Naive thymus-derived CD4-positive, alpha-beta T cell (primary cell): ENCODE measurements at regions not wholly inside any gene's neighbourhood (a gene's known extent, or its start where the extent isn't known, plus 50 kb on each side); places are given as distances from the start of the nearest gene placed in this dataset.
"Not testable (repeated sequence)": the region's sequence is repeated elsewhere in the genome, so short reads cannot be mapped to it uniquely, and the experiment has no call there.

ENCODE experiments used
- ATAC-seq: fragments of 150-1000 bp; cut with Tn5 transposase; 2 replicates; pipeline ENCODE4 v1.10.0; 2021; ENCODE audit warnings: mild to moderate bottlenecking, moderate library complexity
- CTCF ChIA-PET: fragments of 350-600 bp; sonication (Branson Sonifier 250); formaldehyde crosslinking; loops from one replicate; lab custom pipeline; 2021; ENCODE audit warnings: antibody characterized with exemption; lab: Charles Lee
- POLR2A ChIA-PET: fragments of 350-600 bp; sonication (Branson Sonifier 250); formaldehyde crosslinking; loops from one replicate; lab custom pipeline; 2021; ENCODE audit warnings: antibody characterized with exemption, inconsistent platforms; lab: Charles Lee
- DNase-seq, 9 donors: peaks; one replicate each; pipeline versions ENCODE4 v3.0.0 to v3.0.0-alpha.2; 2020 to 2022; ENCODE audit warnings: mixed read lengths in 1 of 9
- H3K27ac ChIP-seq: one replicate; pipeline ENCODE4 v1.7.0; 2013; ENCODE audit warnings: mild to moderate bottlenecking, low read depth, low read length, moderate library complexity
- H3K27me3 ChIP-seq, 2 donors: one replicate each; pipeline ENCODE4 v1.7.0; 2013; ENCODE audit warnings: low read length in 2 of 2, mild to moderate bottlenecking in 2 of 2, moderate library complexity in 2 of 2; ENCODE audit not compliant: control insufficient read depth in 2 of 2, insufficient read depth in 2 of 2
- H3K36me3 ChIP-seq, 3 experiments: 1 replicate in 2 of 3; 2 replicates in 1 of 3; pipeline ENCODE4 v1.7.0; 2013; ENCODE audit warnings: low read length in 3 of 3, mild to moderate bottlenecking in 3 of 3, moderate library complexity in 1 of 3; ENCODE audit not compliant: insufficient read depth in 3 of 3, control insufficient read depth in 2 of 3
- H3K4me1 ChIP-seq, 2 donors: one replicate each; pipeline ENCODE4 v1.7.0; 2013; ENCODE audit warnings: low read length in 2 of 2, mild to moderate bottlenecking in 2 of 2, moderate library complexity in 1 of 2; ENCODE audit not compliant: control insufficient read depth in 2 of 2, insufficient read depth in 2 of 2
- H3K4me3 ChIP-seq: 2 replicates; pipeline ENCODE4 v1.7.0; 2013; ENCODE audit warnings: mild to moderate bottlenecking, low read length
- H3K9me3 ChIP-seq, 3 experiments: 1 replicate in 2 of 3; 2 replicates in 1 of 3; pipeline ENCODE4 v1.7.0; 2013; ENCODE audit warnings: low read length in 3 of 3; ENCODE audit not compliant: control insufficient read depth in 2 of 3
- H3K27ac Mint-ChIP-seq, 9 donors: one replicate each; pipeline ENCODE4 v1.8.0; 2020 to 2022; ENCODE audit warnings: mixed read lengths in 9 of 9, mild to moderate bottlenecking in 8 of 9, moderate library complexity in 5 of 9, inconsistent platforms in 2 of 9
- H3K27me3 Mint-ChIP-seq, 5 donors: one replicate each; pipeline ENCODE4 v1.8.0; 2021 to 2022; ENCODE audit warnings: mixed read lengths in 5 of 5, mild to moderate bottlenecking in 1 of 5
- H3K36me3 Mint-ChIP-seq, 5 donors: one replicate each; pipeline ENCODE4 v1.8.0; 2020 to 2022; ENCODE audit warnings: mixed read lengths in 5 of 5, mild to moderate bottlenecking in 3 of 5, inconsistent platforms in 1 of 5
- H3K4me1 Mint-ChIP-seq, 7 donors: one replicate each; pipeline ENCODE4 v1.8.0; 2020 to 2022; ENCODE audit warnings: mixed read lengths in 7 of 7, mild to moderate bottlenecking in 3 of 7, inconsistent platforms in 1 of 7
- H3K4me3 Mint-ChIP-seq, 10 donors: one replicate each; pipeline ENCODE4 v1.8.0; 2020 to 2022; ENCODE audit warnings: mild to moderate bottlenecking in 10 of 10, mixed read lengths in 10 of 10, moderate library complexity in 6 of 10, inconsistent platforms in 2 of 10
- H3K9me3 Mint-ChIP-seq, 11 donors: one replicate each; pipeline ENCODE4 v1.8.0; 2020 to 2022; ENCODE audit warnings: mixed read lengths in 11 of 11, mild to moderate bottlenecking in 4 of 11, inconsistent platforms in 1 of 11, moderate library complexity in 1 of 11
- intact Hi-C, 2 donors: fragments of 100-400 bp; cut with micrococcal nuclease; formaldehyde crosslinking; loops; one replicate each; pipeline ENCODE4 v1.15.1; 2023

DNA sequence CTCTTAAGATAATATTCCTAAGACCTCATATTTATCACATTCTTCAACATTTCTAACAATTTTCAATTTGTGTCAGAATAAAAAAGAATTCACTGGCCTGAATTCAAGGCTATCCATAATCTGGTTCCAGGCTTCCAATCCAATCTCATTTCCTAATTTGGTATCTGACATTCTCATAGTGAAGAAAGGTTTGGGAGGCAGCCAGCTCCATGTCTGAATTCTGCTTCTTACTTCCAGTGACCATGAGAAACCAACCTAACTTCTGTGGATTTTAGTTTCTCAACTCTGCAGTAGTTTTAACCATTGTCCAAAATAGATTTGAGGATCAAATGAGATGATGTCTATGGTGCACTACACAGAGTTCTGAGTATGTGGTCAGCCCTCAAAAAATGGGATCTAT is 439.1 kb upstream of the GCFC2 start:
- no peak for DNase-seq
- Mint-ChIP-seq H3K27me3 (no peaks in the 10 kb centered on the region), H3K27ac (no peak overlapping the region), H3K4me3 (no peak overlapping the region), H3K9me3 (peaks cover 0 to 19% (median 4%) of the 10 kb centered on the region in 11 donors), H3K4me1 (peaks cover 0 to 1% (median 0%) of the 10 kb centered on the region in 7 donors), H3K36me3 (no peaks in the 10 kb centered on the region)
- intact Hi-C loops, result no loop called here
- Histone ChIP-seq H3K4me1 (no peaks in the 10 kb centered on the region), H3K36me3 (no peaks in the 10 kb centered on the region), H3K4me3 (no peak overlapping the region), H3K27ac (no peak overlapping the region), H3K27me3 (no peaks in the 10 kb centered on the region), H3K9me3 (no peaks in the 10 kb centered on the region)
- POLR2A ChIA-PET, result no interaction called here
- CTCF ChIA-PET, result no interaction called here
- ATAC-seq, result no peak

DNA sequence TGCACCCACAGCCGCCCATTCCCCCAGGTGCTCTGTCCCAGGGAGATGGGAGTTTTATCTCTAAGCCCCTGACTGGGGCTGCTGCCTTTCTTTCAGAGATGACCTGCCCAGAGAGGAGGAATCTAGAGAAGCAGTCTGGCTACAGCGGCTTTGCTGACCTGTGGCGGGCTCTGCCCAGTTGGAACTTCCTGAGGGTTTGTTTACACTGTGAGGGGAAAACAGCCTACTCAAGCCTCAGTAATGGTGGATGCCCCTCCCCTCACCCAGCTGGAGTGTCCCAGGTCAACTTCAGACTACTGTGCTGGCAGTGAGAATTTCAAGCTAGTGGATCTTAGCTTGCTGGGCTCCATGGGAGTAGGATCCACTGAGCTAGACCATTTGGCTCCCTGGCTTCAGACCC is 428.6 kb upstream of the GCFC2 start:
- H3K27ac ChIP-seq, intact Hi-C loops, H3K4me1 Mint-ChIP-seq, H3K27me3 Mint-ChIP-seq, H3K27me3 ChIP-seq, CTCF ChIA-PET, H3K4me3 ChIP-seq, H3K36me3 Mint-ChIP-seq, DNase-seq, H3K4me3 Mint-ChIP-seq, H3K9me3 ChIP-seq, ATAC-seq, H3K36me3 ChIP-seq, H3K27ac Mint-ChIP-seq, H3K4me1 ChIP-seq, POLR2A ChIA-PET: not testable (repeated sequence)
- peaks cover 6 to 45% (median 16%) of the 10 kb centered on the region in 11 donors for H3K9me3 Mint-ChIP-seq

DNA sequence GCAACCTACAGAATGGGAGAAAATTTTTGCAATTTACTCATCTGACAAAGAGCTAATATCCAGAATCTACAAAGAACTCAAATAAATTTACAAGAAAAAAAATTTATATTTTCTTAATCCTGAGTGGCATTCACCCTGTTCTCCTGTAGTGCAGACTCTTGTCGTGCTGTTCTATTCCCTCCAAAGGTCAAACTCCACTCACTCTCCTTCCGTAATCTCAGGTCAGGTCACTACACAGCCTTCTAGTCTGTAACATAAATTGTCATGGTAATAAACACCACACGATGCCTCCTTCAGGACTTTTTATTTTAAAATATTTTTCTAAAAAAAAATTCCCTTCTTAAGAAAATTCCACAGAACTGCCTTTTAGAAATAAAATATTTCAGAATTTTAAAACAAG is 417.9 kb upstream of the GCFC2 start:
- H3K27ac ChIP-seq, result no peak overlapping the region
- H3K36me3 Mint-ChIP-seq, result no peaks in the 10 kb centered on the region
- ATAC-seq (no peak), DNase-seq (no peak)
- H3K9me3 Mint-ChIP-seq, result peaks cover 0 to 4% (median 0%) of the 10 kb centered on the region in 11 donors
- ChIA-PET CTCF (no interaction called here), POLR2A (no interaction called here)
- no peak overlapping the region for H3K27ac Mint-ChIP-seq
- no peaks in the 10 kb centered on the region for H3K36me3 ChIP-seq
- no peaks in the 10 kb centered on the region for H3K27me3 ChIP-seq
- no peak overlapping the region for H3K4me3 Mint-ChIP-seq
- H3K4me1 ChIP-seq, result no peaks in the 10 kb centered on the region
- H3K4me3 ChIP-seq, result no peak overlapping the region
- H3K9me3 ChIP-seq, result no peaks in the 10 kb centered on the region
- H3K4me1 Mint-ChIP-seq, result no peaks in the 10 kb centered on the region
- intact Hi-C loops, result no loop called here
- no peaks in the 10 kb centered on the region for H3K27me3 Mint-ChIP-seq

DNA sequence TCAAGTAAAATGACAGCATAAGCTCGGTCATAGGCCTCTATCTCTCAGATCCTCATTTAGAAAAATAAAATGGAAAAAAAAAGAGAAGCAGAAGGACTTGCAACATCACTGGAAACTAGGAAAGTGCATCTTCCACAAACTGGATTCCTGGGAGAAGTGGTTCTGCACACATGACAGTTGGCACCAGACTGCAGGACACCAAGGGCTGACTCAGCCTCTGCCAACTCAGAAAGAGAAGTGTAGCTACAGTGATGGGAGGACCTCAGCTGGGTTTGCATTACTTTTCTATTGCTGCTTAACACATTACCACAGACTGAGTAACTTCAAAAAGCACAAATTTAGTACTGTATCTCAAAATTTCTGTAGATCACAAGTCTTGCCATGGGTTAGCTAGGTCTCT is 409.5 kb upstream of the GCFC2 start:
- no peak overlapping the region for H3K4me3 ChIP-seq
- ChIA-PET CTCF (no interaction called here), POLR2A (no interaction called here)
- ATAC-seq (no peak), DNase-seq (no peak)
- Mint-ChIP-seq H3K27me3 (no peaks in the 10 kb centered on the region), H3K9me3 (peaks cover 0 to 13% (median 8%) of the 10 kb centered on the region in 11 donors), H3K4me1 (no peaks in the 10 kb centered on the region), H3K27ac (no peak overlapping the region), H3K36me3 (no peaks in the 10 kb centered on the region), H3K4me3 (no peak overlapping the region)
- no peaks in the 10 kb centered on the region for H3K36me3 ChIP-seq
- intact Hi-C loops, result no loop called here
- H3K9me3 ChIP-seq, result no peaks in the 10 kb centered on the region
- no peak overlapping the region for H3K27ac ChIP-seq
- no peaks in the 10 kb centered on the region for H3K4me1 ChIP-seq
- H3K27me3 ChIP-seq, result no peaks in the 10 kb centered on the region

DNA sequence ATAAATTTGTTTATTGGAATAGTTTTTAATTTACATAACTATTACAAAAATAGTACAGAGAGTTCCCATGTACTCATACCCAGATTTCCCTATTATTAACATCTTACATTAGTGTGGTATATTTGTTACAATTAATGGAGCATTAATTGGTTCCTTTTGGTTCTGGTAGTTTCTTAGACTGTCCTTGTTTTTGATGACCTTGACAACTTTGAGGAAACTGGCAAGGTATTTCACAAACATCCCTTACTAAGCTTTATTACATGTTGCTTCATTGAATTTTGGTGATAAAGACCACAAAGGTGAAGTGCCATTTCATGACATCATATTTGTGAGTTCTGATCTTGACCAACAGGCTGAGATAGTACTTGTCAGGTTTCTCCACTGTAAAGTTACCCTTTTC is 379.0 kb upstream of the GCFC2 start:
- H3K9me3 Mint-ChIP-seq, result peaks cover 0 to 8% (median 2%) of the 10 kb centered on the region in 11 donors
- CTCF ChIA-PET, result no interaction called here
- POLR2A ChIA-PET, result no interaction called here

DNA sequence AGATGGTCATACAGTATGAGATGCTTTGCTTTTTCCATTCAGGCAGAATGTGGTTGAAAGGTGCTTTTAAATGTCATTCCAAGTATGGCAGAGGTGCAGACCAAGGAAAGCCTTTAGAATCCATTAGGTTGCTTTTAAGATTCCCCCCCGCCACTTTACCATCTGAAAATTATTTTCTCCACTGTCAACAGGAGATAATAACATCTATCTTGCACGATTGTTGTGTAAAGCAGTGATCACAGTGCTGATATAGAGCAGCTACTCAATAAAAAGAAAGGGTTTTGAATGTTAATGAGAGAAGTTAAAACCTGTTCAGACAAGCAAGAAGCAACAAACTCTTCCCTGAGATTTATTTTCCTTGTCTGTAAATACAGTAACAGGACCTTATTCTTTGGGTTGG is 372.5 kb upstream of the GCFC2 start:
- POLR2A ChIA-PET, result no interaction called here
- H3K4me3 ChIP-seq, result no peak overlapping the region
- H3K27me3 Mint-ChIP-seq, result no peaks in the 10 kb centered on the region
- no peaks in the 10 kb centered on the region for H3K36me3 Mint-ChIP-seq
- no peak overlapping the region for H3K27ac ChIP-seq
- H3K4me1 ChIP-seq, result no peaks in the 10 kb centered on the region
- H3K4me1 Mint-ChIP-seq, result no peaks in the 10 kb centered on the region
- DNase-seq (no peak), ATAC-seq (no peak)
- no peaks in the 10 kb centered on the region for H3K36me3 ChIP-seq
- no peaks in the 10 kb centered on the region for H3K27me3 ChIP-seq
- peaks cover 0 to 11% (median 0%) of the 10 kb centered on the region in 11 donors for H3K9me3 Mint-ChIP-seq
- intact Hi-C loops, result no loop called here
- CTCF ChIA-PET, result no interaction called here
- H3K4me3 Mint-ChIP-seq, result no peak overlapping the region
- no peaks in the 10 kb centered on the region for H3K9me3 ChIP-seq
- H3K27ac Mint-ChIP-seq, result no peak overlapping the region

More for the DNA sequence above, 379.0 kb upstream of the GCFC2 start:
- intact Hi-C loops, result no loop called here
- Histone ChIP-seq H3K4me1 (no peaks in the 10 kb centered on the region), H3K27me3 (no peaks in the 10 kb centered on the region), H3K4me3 (no peak overlapping the region), H3K9me3 (no peaks in the 10 kb centered on the region), H3K27ac (no peak overlapping the region), H3K36me3 (no peaks in the 10 kb centered on the region)
- Mint-ChIP-seq H3K27ac (no peak overlapping the region), H3K27me3 (no peaks in the 10 kb centered on the region), H3K4me1 (no peaks in the 10 kb centered on the region), H3K4me3 (no peak overlapping the region), H3K36me3 (no peaks in the 10 kb centered on the region)
- no peak for ATAC-seq
- DNase-seq, result no peak

DNA sequence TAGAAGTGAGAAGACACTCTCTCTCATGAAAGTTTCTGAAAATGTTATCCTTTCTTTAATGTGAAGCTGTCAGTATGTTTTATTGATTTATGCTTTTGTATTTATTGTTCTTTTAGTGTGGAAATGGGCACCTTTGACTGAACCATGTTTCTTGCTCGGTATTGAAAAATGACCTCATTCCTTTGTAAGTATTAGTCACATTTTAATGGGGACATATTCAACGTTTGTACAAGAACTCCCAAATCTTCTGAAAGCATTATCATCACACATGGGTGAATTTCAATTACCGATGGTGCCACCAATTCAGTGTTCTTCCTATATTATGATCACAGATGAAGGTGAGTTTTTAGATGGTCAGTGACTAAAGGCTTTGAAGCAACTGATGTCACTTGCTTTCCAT is 371.8 kb upstream of the GCFC2 start:
- no peaks in the 10 kb centered on the region for H3K27me3 ChIP-seq
- CTCF ChIA-PET, result no interaction called here

More for the DNA sequence above, 371.8 kb upstream of the GCFC2 start:
- H3K9me3 ChIP-seq, result no peaks in the 10 kb centered on the region
- intact Hi-C loops, result no loop called here
- ATAC-seq (no peak), DNase-seq (no peak)
- Mint-ChIP-seq H3K27ac (no peak overlapping the region), H3K4me1 (no peaks in the 10 kb centered on the region), H3K27me3 (no peaks in the 10 kb centered on the region), H3K36me3 (no peaks in the 10 kb centered on the region), H3K9me3 (peaks cover 0 to 11% (median 0%) of the 10 kb centered on the region in 11 donors), H3K4me3 (no peak overlapping the region)
- POLR2A ChIA-PET, result no interaction called here
- H3K27ac ChIP-seq, result no peak overlapping the region
- H3K4me1 ChIP-seq, result no peaks in the 10 kb centered on the region
- no peak overlapping the region for H3K4me3 ChIP-seq
- H3K36me3 ChIP-seq, result no peaks in the 10 kb centered on the region
